Neuronal stem cell (in vitro differentiated cells): ENCODE measurements at regions not wholly inside any gene's neighbourhood (a gene's known extent, or its start where the extent isn't known, plus 50 kb on each side); places are given as distances from the start of the nearest gene placed in this dataset.
A peak's percentile ranks its signal among the peaks of the same experiment; 100 is the strongest.

Experiments
- DNase-seq: peaks from one replicate; pipeline ENCODE4 v3.0.0-alpha.2; 2013; ENCODE audit warnings: low spot score
- H2AFZ ChIP-seq: one replicate; pipeline ENCODE4 v1.6.1; 2013; ENCODE audit warnings: mild to moderate bottlenecking, low read length, inconsistent platforms
- H2AK5ac ChIP-seq: 2 replicates; pipeline ENCODE4 v1.6.1; 2013; ENCODE audit warnings: low read depth, mild to moderate bottlenecking, inconsistent platforms, low read length, moderate library complexity, mixed read lengths
- H2BK120ac ChIP-seq: 2 replicates; pipeline ENCODE4 v1.6.1; 2013; ENCODE audit warnings: low read depth, mild to moderate bottlenecking, inconsistent platforms, low read length, moderate library complexity, mixed read lengths
- H2BK12ac ChIP-seq: one replicate; pipeline ENCODE4 v1.6.1; 2013; ENCODE audit warnings: low read length, inconsistent platforms
- H2BK15ac ChIP-seq: 2 replicates; pipeline ENCODE4 v1.6.1; 2013; ENCODE audit warnings: mild to moderate bottlenecking, low read length, inconsistent platforms, mixed read lengths
- H2BK5ac ChIP-seq: one replicate; pipeline ENCODE4 v1.6.1; 2013; ENCODE audit warnings: inconsistent platforms, mild to moderate bottlenecking, low read length, moderate library complexity
- H3K14ac ChIP-seq: one replicate; pipeline ENCODE4 v1.6.1; 2013; ENCODE audit warnings: low read length, inconsistent platforms
- H3K18ac ChIP-seq: 2 replicates; pipeline ENCODE4 v1.6.1; 2013; ENCODE audit warnings: low read length, inconsistent platforms
- H3K23ac ChIP-seq: 2 replicates; pipeline ENCODE4 v1.6.1; 2013; ENCODE audit warnings: low read depth, mild to moderate bottlenecking, mixed read lengths, low read length, inconsistent platforms; ENCODE audit not compliant: poor library complexity
- H3K27ac ChIP-seq: replicated peaks from 3 replicates; pipeline ENCODE4 v1.5.1; 2013; ENCODE audit warnings: low read length, inconsistent platforms
- H3K27me3 ChIP-seq, 3 experiments: 2 replicates each; pipeline ENCODE4 v1.6.1; 2013; ENCODE audit warnings: low read length in 3 of 3, mild to moderate bottlenecking in 2 of 3, inconsistent platforms in 1 of 3, low read depth in 1 of 3, mixed read lengths in 1 of 3, moderate library complexity in 1 of 3; ENCODE audit not compliant: control insufficient read depth in 3 of 3, insufficient read depth in 3 of 3
- H3K36me3 ChIP-seq, 2 donors: replicated peaks in 1 of 2; 2 replicates each; pipeline ENCODE4 v1.6.1; 2013; ENCODE audit warnings: low read length in 2 of 2; ENCODE audit not compliant: control insufficient read depth in 2 of 2, insufficient read depth in 2 of 2
- H3K4ac ChIP-seq: 2 replicates; pipeline ENCODE4 v1.6.1; 2013; ENCODE audit warnings: inconsistent platforms, mild to moderate bottlenecking, low read length, moderate library complexity
- H3K4me1 ChIP-seq, 2 donors: 1 replicate in 1 of 2; 2 replicates in 1 of 2; pipeline ENCODE4 v1.6.1; 2013; ENCODE audit warnings: low read length in 2 of 2, low read depth in 1 of 2; ENCODE audit not compliant: control insufficient read depth in 2 of 2, insufficient read depth in 1 of 2
- H3K4me2 ChIP-seq: one replicate; pipeline ENCODE4 v1.6.1; 2013; ENCODE audit warnings: mild to moderate bottlenecking, low read length, inconsistent platforms; ENCODE audit not compliant: insufficient read depth, poor library complexity, severe bottlenecking
- H3K4me3 ChIP-seq, 2 donors: 2 replicates each; pipeline ENCODE4 v1.5.1; 2013; ENCODE audit warnings: low read length in 2 of 2, mild to moderate bottlenecking in 2 of 2, inconsistent platforms in 1 of 2, moderate library complexity in 1 of 2
- H3K79me1 ChIP-seq: one replicate; pipeline ENCODE4 v1.6.1; 2013; ENCODE audit warnings: low read depth, mild to moderate bottlenecking, inconsistent platforms, low read length, moderate library complexity
- H3K9ac ChIP-seq: one replicate; pipeline ENCODE4 v1.6.1; 2013; ENCODE audit warnings: mild to moderate bottlenecking, low read depth, low read length, inconsistent platforms; ENCODE audit not compliant: poor library complexity
- H3K9me3 ChIP-seq, 2 donors: replicated peaks in 1 of 2; 2 replicates each; pipeline versions ENCODE3 to v1.6.1; 2013; ENCODE audit warnings: low read length in 2 of 2, mild to moderate bottlenecking in 2 of 2, inconsistent platforms in 1 of 2, low read depth in 1 of 2, mixed read lengths in 1 of 2, moderate library complexity in 1 of 2; ENCODE audit not compliant: control insufficient read depth in 2 of 2, insufficient read depth in 1 of 2
- H4K8ac ChIP-seq: one replicate; pipeline ENCODE4 v1.6.1; 2013; ENCODE audit warnings: low read depth, mild to moderate bottlenecking, inconsistent platforms, low read length, moderate library complexity
- H4K91ac ChIP-seq: one replicate; pipeline ENCODE4 v1.6.1; 2013; ENCODE audit warnings: low read length, low read depth, mild to moderate bottlenecking, inconsistent platforms; ENCODE audit not compliant: poor library complexity
- WGBS, 2 donors: extraction: QIAGEN DNeasy Blood & Tissue Kit; methylation state at CpG; one replicate each; pipeline ENCODE4 v1.1.7; 2013; ENCODE audit warnings: missing lambda C conversion rate in 2 of 2, mixed read lengths in 1 of 2; ENCODE audit not compliant: insufficient read length in 2 of 2, insufficient replicate concordance in 1 of 2; ENCODE audit errors: extremely low coverage in 2 of 2; 5-methylcytosine and 5-hydroxymethylcytosine counted together

DNA sequence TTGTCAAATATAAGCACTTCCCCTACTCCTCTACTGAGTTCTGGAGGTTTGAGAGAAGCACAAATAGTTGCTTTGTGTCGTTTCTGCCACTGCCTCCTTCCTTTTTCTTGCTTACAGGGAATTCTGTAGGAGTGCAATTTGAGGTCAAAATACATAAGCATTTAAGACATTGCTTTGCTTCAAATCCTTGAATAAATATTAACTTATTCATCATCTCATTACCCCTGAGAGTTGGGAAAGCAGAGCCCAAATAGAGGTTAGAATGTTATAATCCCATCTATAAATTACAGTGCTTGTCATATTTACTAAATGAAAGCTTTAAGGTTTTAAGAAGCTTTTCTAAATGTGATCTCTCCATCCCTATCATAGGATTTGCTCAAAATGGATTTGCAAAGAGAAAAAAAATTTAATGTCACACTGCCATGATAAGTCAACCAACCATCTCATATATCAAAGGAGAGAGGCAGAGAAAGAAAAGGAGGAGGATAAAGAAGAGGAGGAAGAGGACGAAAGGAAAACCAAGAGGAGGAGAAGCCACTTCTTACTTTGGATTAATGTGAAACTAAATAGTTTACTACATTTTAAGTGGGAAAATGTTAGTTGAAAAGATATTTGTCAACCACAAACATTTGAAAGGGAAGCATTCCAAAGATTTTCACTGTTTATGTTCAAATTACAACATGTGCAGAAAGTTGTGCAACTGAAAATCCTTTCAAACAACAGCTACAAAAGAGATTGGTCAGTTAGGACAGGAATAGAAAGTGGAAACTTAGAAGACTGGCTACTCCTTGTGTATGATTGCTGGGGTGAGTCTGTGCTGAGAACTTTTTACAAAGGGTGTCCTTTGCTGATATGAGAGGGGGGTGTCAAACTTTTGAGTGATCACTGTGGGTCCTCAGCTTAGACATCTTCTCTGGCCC, 277.3 kb upstream of the FN1 start:
- no peak overlapping the region for H4K8ac ChIP-seq
- H2BK12ac ChIP-seq, result no peak overlapping the region
- H3K27ac ChIP-seq, result no peak overlapping the region
- DNase-seq, result no peak
- no peak overlapping the region for H2BK15ac ChIP-seq
- H3K27me3 ChIP-seq, result no peaks in the 10 kb centered on the region
- no peak overlapping the region for H3K18ac ChIP-seq
- H3K4me2 ChIP-seq, result no peak overlapping the region
- no peak overlapping the region for H3K4ac ChIP-seq
- no peak overlapping the region for H2AFZ ChIP-seq
- H4K91ac ChIP-seq, result no peak overlapping the region
- no peak overlapping the region for H2AK5ac ChIP-seq
- H3K79me1 ChIP-seq, result no peaks in the 10 kb centered on the region
- no peaks in the 10 kb centered on the region for H3K9me3 ChIP-seq
- peaks cover 0 to 2% of the 10 kb centered on the region in 2 donors for H3K4me1 ChIP-seq
- H3K14ac ChIP-seq, result no peak overlapping the region
- H2BK120ac ChIP-seq, result no peak overlapping the region
- no peak overlapping the region for H3K4me3 ChIP-seq
- no CpG with 5 or more reads among the region's 2 CpGs for WGBS, 2 donors
- H3K36me3 ChIP-seq, result no peaks in the 10 kb centered on the region
- H3K23ac ChIP-seq, result no peak overlapping the region
- no peak overlapping the region for H2BK5ac ChIP-seq
- H3K9ac ChIP-seq, result no peak overlapping the region

DNA sequence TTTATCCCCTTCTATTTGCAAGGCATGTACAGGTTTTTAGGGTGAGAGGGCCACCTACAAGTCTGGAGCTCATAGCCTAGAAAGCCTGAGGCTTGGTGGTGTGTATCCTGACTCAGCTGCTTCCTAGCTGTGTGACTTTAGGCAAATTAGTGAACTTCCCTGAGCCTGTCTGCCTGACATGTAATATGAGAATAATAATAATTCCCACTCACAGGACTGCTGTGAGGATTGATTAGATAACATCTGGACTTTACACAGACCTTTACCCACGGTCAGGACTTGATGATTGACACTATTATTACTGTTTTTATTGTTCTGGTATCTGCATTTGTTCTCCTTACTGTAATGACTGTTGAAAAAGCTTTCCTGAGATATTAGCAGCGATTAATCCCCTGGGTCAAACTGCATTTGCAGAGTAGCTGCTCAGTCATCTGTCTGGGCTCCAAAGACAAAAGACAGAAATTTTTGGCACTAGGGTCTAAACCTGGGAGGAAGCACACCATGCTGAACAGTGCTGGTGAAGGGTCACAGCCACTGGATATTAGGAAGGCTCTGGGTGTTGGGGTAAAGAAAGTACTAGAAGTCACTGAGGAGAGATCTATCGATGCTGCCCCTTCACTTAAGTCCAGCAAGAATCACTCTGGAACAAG, 276.5 kb upstream of the FN1 start:
- Histone ChIP-seq H3K36me3 (no peaks in the 10 kb centered on the region), H3K27ac (no peak overlapping the region)

DNA sequence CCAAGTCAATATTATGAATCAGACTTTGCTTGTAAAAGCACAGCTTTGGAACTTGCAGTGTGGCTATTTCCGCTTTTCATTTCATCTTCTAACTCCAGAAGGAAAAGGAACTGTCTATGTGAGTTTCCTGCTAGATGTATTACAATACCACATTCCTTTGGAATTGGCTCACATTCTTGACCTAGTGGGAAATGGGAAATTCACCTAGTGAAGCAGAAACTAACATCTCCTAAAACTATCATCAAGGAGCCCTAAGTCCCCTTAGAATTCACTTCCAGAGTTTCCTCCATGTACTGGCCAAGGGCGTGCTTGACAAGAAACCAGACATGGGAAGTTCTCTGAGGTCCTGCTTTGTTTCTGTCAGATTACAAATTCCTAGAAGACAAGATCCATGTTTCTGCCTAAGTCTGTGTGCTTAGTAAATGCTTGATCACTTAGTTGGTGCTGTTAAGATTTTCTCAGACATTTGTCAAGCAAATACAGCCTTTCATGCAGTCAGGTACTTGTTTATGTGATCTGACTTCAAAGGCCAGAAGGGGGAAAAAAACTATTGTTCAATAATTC, 275.7 kb upstream of the FN1 start:
- H3K9me3 ChIP-seq, result no peaks in the 10 kb centered on the region
- DNase-seq, result no peak
- no CpG with 5 or more reads among the region's 2 CpGs for WGBS, 2 donors

More for the DNA sequence above, 276.5 kb upstream of the FN1 start:
- Histone ChIP-seq H3K9me3 (no peaks in the 10 kb centered on the region), H4K8ac (no peak overlapping the region), H3K9ac (no peak overlapping the region), H2BK12ac (no peak overlapping the region), H3K27me3 (no peaks in the 10 kb centered on the region), H4K91ac (no peak overlapping the region), H2AFZ (no peak overlapping the region), H3K4me2 (no peak overlapping the region), H2AK5ac (no peak overlapping the region), H3K4me1 (peaks cover 0 to 2% of the 10 kb centered on the region in 2 donors), H3K14ac (no peak overlapping the region), H3K23ac (no peak overlapping the region), H2BK120ac (no peak overlapping the region), H2BK5ac (no peak overlapping the region), H3K4me3 (no peak overlapping the region), H2BK15ac (no peak overlapping the region), H3K79me1 (no peaks in the 10 kb centered on the region), H3K18ac (no peak overlapping the region), H3K4ac (no peak overlapping the region)
- DNase-seq, result no peak
- no CpG with 5 or more reads among the region's 3 CpGs for WGBS, 2 donors

DNA sequence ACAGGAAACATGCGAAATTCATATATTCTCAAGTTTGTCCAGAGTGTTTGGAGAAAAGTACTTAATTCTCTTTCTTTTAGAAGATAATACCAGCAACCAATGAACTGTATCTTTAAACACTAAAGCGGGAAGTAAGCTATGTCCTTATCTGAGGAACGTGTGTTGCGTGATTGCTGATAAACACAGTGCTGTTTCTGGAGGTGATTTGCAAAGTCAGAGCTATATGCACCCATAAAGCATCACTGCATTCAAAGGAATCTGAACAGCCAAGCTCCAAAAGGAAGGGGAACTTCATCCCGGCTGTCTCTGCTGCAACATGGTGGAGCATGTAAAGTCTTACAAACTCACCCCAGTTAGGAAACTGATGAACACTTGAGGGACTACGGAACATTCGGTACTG, 271.7 kb upstream of the FN1 start:
- no peaks in the 10 kb centered on the region for H3K9me3 ChIP-seq
- no peak overlapping the region for H3K23ac ChIP-seq
- no peak overlapping the region for H4K8ac ChIP-seq
- H3K14ac ChIP-seq, result no peak overlapping the region
- no peak overlapping the region for H3K9ac ChIP-seq
- no peak overlapping the region for H2BK120ac ChIP-seq
- no peak overlapping the region for H3K18ac ChIP-seq
- no peak for DNase-seq
- no peak overlapping the region for H2BK15ac ChIP-seq
- no peak overlapping the region for H4K91ac ChIP-seq
- H2AK5ac ChIP-seq, result no peak overlapping the region
- WGBS, 2 donors, result no CpG with 5 or more reads among the region's 7 CpGs
- H3K4ac ChIP-seq, result no peak overlapping the region
- H3K27ac ChIP-seq, result no peak overlapping the region
- H3K4me3 ChIP-seq, result no peak overlapping the region
- no peak overlapping the region for H2AFZ ChIP-seq
- H3K36me3 ChIP-seq, result no peaks in the 10 kb centered on the region
- no peak overlapping the region for H3K4me2 ChIP-seq
- no peak overlapping the region for H2BK12ac ChIP-seq
- no peaks in the 10 kb centered on the region for H3K79me1 ChIP-seq
- H3K27me3 ChIP-seq, result no peaks in the 10 kb centered on the region
- no peak overlapping the region for H2BK5ac ChIP-seq
- peaks cover 0 to 4% of the 10 kb centered on the region in 2 donors for H3K4me1 ChIP-seq

More for the DNA sequence above, 275.7 kb upstream of the FN1 start:
- Histone ChIP-seq H3K9ac (no peak overlapping the region), H3K27me3 (no peaks in the 10 kb centered on the region), H4K91ac (no peak overlapping the region), H2BK5ac (no peak overlapping the region), H3K18ac (no peak overlapping the region), H3K79me1 (no peaks in the 10 kb centered on the region), H3K4me3 (no peak overlapping the region), H2AFZ (peak overlapping the region; percentile 14), H4K8ac (no peak overlapping the region), H3K36me3 (no peaks in the 10 kb centered on the region), H3K27ac (no peak overlapping the region), H3K23ac (no peak overlapping the region), H3K14ac (no peak overlapping the region), H2AK5ac (no peak overlapping the region), H3K4ac (no peak overlapping the region), H2BK15ac (no peak overlapping the region), H3K4me2 (no peak overlapping the region), H2BK12ac (no peak overlapping the region), H2BK120ac (no peak overlapping the region), H3K4me1 (peaks cover 0 to 2% of the 10 kb centered on the region in 2 donors)
